H9 (cell line): ENCODE measurements at regions not wholly inside any gene's neighbourhood (a gene's known extent, or its start where the extent isn't known, plus 50 kb on each side); places are given as distances from the start of the nearest gene placed in this dataset.

Experiments used
- DNase-seq: peaks from one replicate; pipeline ENCODE4 v3.0.0-alpha.2; 2017
- H2AFZ ChIP-seq: one replicate; pipeline ENCODE4 v1.6.1; 2013; ENCODE audit warnings: mild to moderate bottlenecking, low read length, control low read depth, moderate library complexity
- H2AK5ac ChIP-seq: 2 replicates; pipeline ENCODE4 v1.6.1; 2013; ENCODE audit warnings: low read length, control low read depth, mixed read lengths; ENCODE audit not compliant: insufficient read length
- H2BK120ac ChIP-seq: one replicate; pipeline ENCODE4 v1.6.1; 2013; ENCODE audit warnings: low read depth, mild to moderate bottlenecking, low read length, control low read depth, inconsistent platforms; ENCODE audit not compliant: poor library complexity, severe bottlenecking
- H2BK12ac ChIP-seq: 2 replicates; pipeline ENCODE4 v1.6.1; 2013; ENCODE audit warnings: low read length, control low read depth, mixed read lengths, low read depth; ENCODE audit not compliant: insufficient read length
- H2BK15ac ChIP-seq: 2 replicates; pipeline ENCODE4 v1.6.1; 2013; ENCODE audit warnings: low read depth, low read length, control low read depth
- H2BK20ac ChIP-seq: one replicate; pipeline ENCODE4 v1.6.1; 2013; ENCODE audit warnings: low read depth, mild to moderate bottlenecking, low read length, control low read depth, inconsistent platforms; ENCODE audit not compliant: poor library complexity, severe bottlenecking
- H2BK5ac ChIP-seq: 2 replicates; pipeline ENCODE4 v1.6.1; 2013; ENCODE audit warnings: low read length, control low read depth, mixed read lengths; ENCODE audit not compliant: insufficient read length
- H3K14ac ChIP-seq: 2 replicates; pipeline ENCODE4 v1.6.1; 2013; ENCODE audit warnings: low read length, control low read depth; ENCODE audit not compliant: insufficient read depth
- H3K18ac ChIP-seq: 2 replicates; pipeline ENCODE4 v1.6.1; 2013; ENCODE audit warnings: low read depth, mild to moderate bottlenecking, mixed read lengths, low read length, control low read depth; ENCODE audit not compliant: insufficient read length
- H3K23ac ChIP-seq: 2 replicates; pipeline ENCODE4 v1.6.1; 2013; ENCODE audit warnings: low read length, control low read depth, mixed read lengths, low read depth; ENCODE audit not compliant: insufficient read length
- H3K23me2 ChIP-seq: 2 replicates; pipeline ENCODE4 v1.6.1; 2013; ENCODE audit warnings: low read depth, mild to moderate bottlenecking, mixed read lengths, low read length, control low read depth; ENCODE audit not compliant: insufficient read length, poor library complexity, severe bottlenecking
- H3K27ac ChIP-seq: 2 replicates; pipeline ENCODE4 v1.5.1; 2013; ENCODE audit warnings: low read length, control low read depth, mixed read lengths, low read depth; ENCODE audit not compliant: insufficient read length
- H3K27me3 ChIP-seq: 2 replicates; pipeline ENCODE4 v1.6.1; 2013; ENCODE audit warnings: low read length, control low read depth, inconsistent platforms; ENCODE audit not compliant: insufficient read depth
- H3K4ac ChIP-seq: 2 replicates; pipeline ENCODE4 v1.6.1; 2013; ENCODE audit warnings: low read depth, mild to moderate bottlenecking, control low read depth, inconsistent platforms, low read length, moderate library complexity
- H3K4me1 ChIP-seq: 2 replicates; pipeline ENCODE4 v1.6.1; 2013; ENCODE audit warnings: low read length, control low read depth, inconsistent platforms; ENCODE audit not compliant: insufficient read depth
- H3K4me2 ChIP-seq: 2 replicates; pipeline ENCODE4 v1.6.1; 2013; ENCODE audit warnings: low read length, control low read depth, mixed read lengths; ENCODE audit not compliant: insufficient read length, insufficient read depth
- H3K56ac ChIP-seq: 2 replicates; pipeline ENCODE4 v1.6.1; 2013; ENCODE audit warnings: low read depth, mild to moderate bottlenecking, mixed read lengths, low read length, control low read depth; ENCODE audit not compliant: insufficient read length
- H3K79me1 ChIP-seq: 2 replicates; pipeline ENCODE4 v1.6.1; 2013; ENCODE audit warnings: low read depth, mild to moderate bottlenecking, moderate library complexity, low read length, control low read depth, inconsistent platforms; ENCODE audit not compliant: insufficient read depth, poor library complexity, severe bottlenecking
- H3K79me2 ChIP-seq: 2 replicates; pipeline ENCODE4 v1.6.1; 2013; ENCODE audit warnings: low read length, control low read depth, inconsistent platforms; ENCODE audit not compliant: insufficient read depth
- H3K9ac ChIP-seq: 2 replicates; pipeline ENCODE4 v1.6.1; 2013; ENCODE audit warnings: low read length, control low read depth, mixed read lengths; ENCODE audit not compliant: insufficient read length; ENCODE audit errors: extremely low read depth
- H3K9me3 ChIP-seq: one replicate; pipeline ENCODE4 v1.6.1; 2013; ENCODE audit warnings: low read depth, low read length, inconsistent platforms; ENCODE audit not compliant: control insufficient read depth
- H3T11ph ChIP-seq: one replicate; pipeline ENCODE4 v1.6.1; 2013; ENCODE audit warnings: mild to moderate bottlenecking, low read length, control low read depth, inconsistent platforms
- H4K20me1 ChIP-seq: one replicate; pipeline ENCODE4 v1.6.1; 2013; ENCODE audit not compliant: control insufficient read depth, insufficient read length, insufficient read depth
- H4K5ac ChIP-seq: 2 replicates; pipeline ENCODE4 v1.6.1; 2013; ENCODE audit warnings: low read depth, mild to moderate bottlenecking, mixed read lengths, low read length, control low read depth; ENCODE audit not compliant: insufficient read length
- H4K8ac ChIP-seq: replicated peaks from 2 replicates; pipeline ENCODE4 v1.6.1; 2013; ENCODE audit warnings: low read length, control low read depth, mixed read lengths, low read depth; ENCODE audit not compliant: insufficient read length
- H4K91ac ChIP-seq: 2 replicates; pipeline ENCODE4 v1.6.1; 2013; ENCODE audit warnings: low read depth, mild to moderate bottlenecking, moderate library complexity, mixed read lengths, low read length, control low read depth; ENCODE audit not compliant: insufficient read length
- H3K27ac Mint-ChIP-seq, 3 experiments: 2 replicates in 2 of 3; 3 replicates in 1 of 3; pipeline ENCODE4 v1.8.0; 2020 to 2021; ENCODE audit warnings: mixed read lengths in 3 of 3, mild to moderate bottlenecking in 1 of 3, moderate library complexity in 1 of 3
- H3K27me3 Mint-ChIP-seq: 2 replicates; pipeline ENCODE4 v1.8.0; 2021; ENCODE audit warnings: low read depth, mild to moderate bottlenecking, moderate library complexity, mixed read lengths
- H3K36me3 Mint-ChIP-seq, 3 experiments: 2 replicates in 2 of 3; 3 replicates in 1 of 3; pipeline ENCODE4 v1.8.0; 2020 to 2021; ENCODE audit warnings: low read depth in 3 of 3, mixed read lengths in 3 of 3; ENCODE audit not compliant: insufficient read depth in 1 of 3
- H3K4me1 Mint-ChIP-seq, 2 experiments: 2 replicates each; pipeline ENCODE4 v1.8.0; 2020; ENCODE audit warnings: mixed read lengths in 2 of 2
- H3K4me3 Mint-ChIP-seq, 2 experiments: 2 replicates in 1 of 2; 3 replicates in 1 of 2; pipeline ENCODE4 v1.8.0; 2020 to 2021; ENCODE audit warnings: mild to moderate bottlenecking in 2 of 2, mixed read lengths in 2 of 2, moderate library complexity in 1 of 2
- H3K9me3 Mint-ChIP-seq, 2 experiments: 2 replicates in 1 of 2; 3 replicates in 1 of 2; pipeline ENCODE4 v1.8.0; 2020; ENCODE audit warnings: mild to moderate bottlenecking in 2 of 2, mixed read lengths in 2 of 2, moderate library complexity in 1 of 2
- CTCF ChIP-seq: fragments of 200-600 bp; sonication (generic); conservative IDR thresholded peaks from 3 replicates; pipeline ENCODE4 v1.8.0; 2021; ENCODE audit warnings: antibody characterized with exemption, mild to moderate bottlenecking
- WGBS: extraction: QIAGEN DNeasy Blood & Tissue Kit; methylation state at CpG from one replicate; pipeline ENCODE4 v1.1.7; 2013; ENCODE audit warnings: missing lambda C conversion rate, low lambda C conversion rate, mixed read lengths; ENCODE audit not compliant: insufficient read length; ENCODE audit errors: extremely low coverage; 5-methylcytosine and 5-hydroxymethylcytosine counted together

GRCh38 chr3:106616556-106616955, 747.7 kb upstream of the CBLB start:
- no peak overlapping the region for H2BK5ac ChIP-seq
- H2BK15ac ChIP-seq, result no peak overlapping the region
- no peak overlapping the region for H4K8ac ChIP-seq
- no peak overlapping the region for H2AFZ ChIP-seq
- no peak overlapping the region for H3K9ac ChIP-seq
- no peak for DNase-seq
- no peak overlapping the region for H3K23ac ChIP-seq
- H3K79me2 ChIP-seq, result no peaks in the 10 kb centered on the region
- no peaks in the 10 kb centered on the region for H3K9me3 ChIP-seq
- no peak overlapping the region for H2AK5ac ChIP-seq
- H3K4me1 Mint-ChIP-seq, result peaks cover 7 to 9% of the 10 kb centered on the region in 2 experiments
- peaks cover 12 to 18% (median 15%) of the 10 kb centered on the region in 3 experiments for H3K36me3 Mint-ChIP-seq
- H3K14ac ChIP-seq, result no peak overlapping the region
- no peak overlapping the region for H2BK12ac ChIP-seq
- no peak overlapping the region for H3K18ac ChIP-seq
- H3K27me3 ChIP-seq, result no peaks in the 10 kb centered on the region
- H3K4me1 ChIP-seq, result no peaks in the 10 kb centered on the region
- H2BK120ac ChIP-seq, result no peak overlapping the region
- no peak overlapping the region for H3K4ac ChIP-seq
- no peak overlapping the region for H2BK20ac ChIP-seq
- no peak overlapping the region for H3K4me3 Mint-ChIP-seq
- no peak overlapping the region for H3K4me2 ChIP-seq
- H4K91ac ChIP-seq, result no peak overlapping the region
- H3K9me3 Mint-ChIP-seq, result peaks cover 13 to 16% of the 10 kb centered on the region in 2 experiments
- no peaks in the 10 kb centered on the region for H4K20me1 ChIP-seq
- WGBS, result no CpG with 5 or more reads among the region's 3 CpGs
- H3K27ac Mint-ChIP-seq, result no peak overlapping the region
- no peak overlapping the region for H3K56ac ChIP-seq
- no peaks in the 10 kb centered on the region; the same call in 1 of the 2 replicates for H3K27me3 Mint-ChIP-seq
- H4K5ac ChIP-seq, result no peak overlapping the region
- H3K27ac ChIP-seq, result no peak overlapping the region
- H3T11ph ChIP-seq, result no peak overlapping the region
- H3K79me1 ChIP-seq, result no peaks in the 10 kb centered on the region
- no peak for TF ChIP-seq CTCF
- no peaks in the 10 kb centered on the region for H3K23me2 ChIP-seq
